ENCODE measurements at regions not wholly inside any gene's neighbourhood (a gene's known extent, or its start where the extent isn't known, plus 50 kb on each side); places are given as distances from the start of the nearest gene placed in this dataset.

DNA sequence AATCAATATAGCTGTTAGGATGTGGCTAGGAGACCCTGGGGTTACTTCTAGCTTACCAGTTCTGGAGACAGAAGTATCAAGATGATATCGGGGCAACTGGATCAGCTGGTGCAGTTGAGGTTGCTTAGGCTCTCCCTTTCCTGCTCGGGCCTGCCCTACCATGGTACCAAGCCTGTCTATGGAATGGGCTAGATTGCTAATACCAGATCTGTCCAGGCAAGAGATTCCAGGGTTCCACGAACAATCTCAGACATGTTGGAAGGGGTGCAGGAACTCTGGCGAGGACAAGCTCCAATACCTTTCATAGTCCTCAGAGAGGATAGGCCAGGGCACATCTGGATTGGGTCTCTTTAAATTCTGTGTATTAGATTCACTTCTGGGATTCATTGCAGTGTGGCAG is 53.8 kb downstream of the ADM start:
- DNase-seq (ENCODE audit: low read depth), result no peak
- H3K4me3 ChIP-seq (ENCODE audit: low read length), result no peak overlapping the region
- TF ChIP-seq, protein P1, sequence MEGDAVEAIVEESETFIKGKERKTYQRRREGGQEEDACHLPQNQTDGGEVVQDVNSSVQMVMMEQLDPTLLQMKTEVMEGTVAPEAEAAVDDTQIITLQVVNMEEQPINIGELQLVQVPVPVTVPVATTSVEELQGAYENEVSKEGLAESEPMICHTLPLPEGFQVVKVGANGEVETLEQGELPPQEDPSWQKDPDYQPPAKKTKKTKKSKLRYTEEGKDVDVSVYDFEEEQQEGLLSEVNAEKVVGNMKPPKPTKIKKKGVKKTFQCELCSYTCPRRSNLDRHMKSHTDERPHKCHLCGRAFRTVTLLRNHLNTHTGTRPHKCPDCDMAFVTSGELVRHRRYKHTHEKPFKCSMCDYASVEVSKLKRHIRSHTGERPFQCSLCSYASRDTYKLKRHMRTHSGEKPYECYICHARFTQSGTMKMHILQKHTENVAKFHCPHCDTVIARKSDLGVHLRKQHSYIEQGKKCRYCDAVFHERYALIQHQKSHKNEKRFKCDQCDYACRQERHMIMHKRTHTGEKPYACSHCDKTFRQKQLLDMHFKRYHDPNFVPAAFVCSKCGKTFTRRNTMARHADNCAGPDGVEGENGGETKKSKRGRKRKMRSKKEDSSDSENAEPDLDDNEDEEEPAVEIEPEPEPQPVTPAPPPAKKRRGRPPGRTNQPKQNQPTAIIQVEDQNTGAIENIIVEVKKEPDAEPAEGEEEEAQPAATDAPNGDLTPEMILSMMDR (conservative IDR thresholded peaks at IDR 0.05; ENCODE audit: low read length), result no peak

DNA sequence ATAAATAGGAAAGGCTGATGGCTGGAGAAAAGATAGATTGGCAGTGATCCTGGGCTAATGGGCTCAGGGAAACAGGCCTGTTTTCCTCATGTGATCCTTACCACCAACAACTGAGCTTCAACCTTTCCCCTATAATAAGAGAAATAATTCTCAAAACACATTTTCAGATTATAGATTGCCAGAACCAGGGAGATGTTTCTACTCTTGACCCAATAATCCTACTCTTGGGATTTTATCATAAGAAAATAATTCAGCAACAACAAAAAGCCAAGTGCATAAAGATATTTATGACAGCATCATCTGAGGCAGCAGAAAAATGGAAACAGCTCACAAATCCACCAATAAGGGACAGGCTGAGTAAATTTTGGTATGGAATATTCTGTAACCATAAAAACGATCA is 54.3 kb downstream of the ADM start:
- no peak overlapping the region for H3K4me3 ChIP-seq (ENCODE audit: low read length)
- DNase-seq (ENCODE audit: low read depth), result no peak
- TF ChIP-seq, protein P1 (conservative IDR thresholded peaks at IDR 0.05; ENCODE audit: low read length), result no peak

DNA sequence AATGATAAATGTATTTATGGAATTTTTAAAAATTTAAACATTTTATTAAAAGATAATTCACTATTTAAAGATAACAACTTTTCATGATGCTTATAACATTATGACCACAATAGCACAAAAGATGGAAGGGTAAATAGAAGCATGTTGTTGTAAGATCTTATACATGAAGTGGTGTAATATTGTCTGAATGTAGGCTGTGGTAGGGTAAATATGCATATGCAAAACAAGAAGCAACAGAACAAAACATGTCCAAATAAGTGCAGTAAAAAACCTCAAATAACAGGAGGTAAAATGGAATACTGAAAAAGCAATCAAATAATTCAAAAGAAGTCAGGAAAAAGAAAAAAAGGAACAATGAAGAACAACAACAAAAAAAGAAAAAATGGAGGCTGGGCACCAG is 56.0 kb downstream of the ADM start:
- no peak for DNase-seq (ENCODE audit: low read depth)
- H3K4me3 ChIP-seq (ENCODE audit: low read length), result no peak overlapping the region
- TF ChIP-seq, protein P1 (conservative IDR thresholded peaks at IDR 0.05; ENCODE audit: low read length), result no peak

DNA sequence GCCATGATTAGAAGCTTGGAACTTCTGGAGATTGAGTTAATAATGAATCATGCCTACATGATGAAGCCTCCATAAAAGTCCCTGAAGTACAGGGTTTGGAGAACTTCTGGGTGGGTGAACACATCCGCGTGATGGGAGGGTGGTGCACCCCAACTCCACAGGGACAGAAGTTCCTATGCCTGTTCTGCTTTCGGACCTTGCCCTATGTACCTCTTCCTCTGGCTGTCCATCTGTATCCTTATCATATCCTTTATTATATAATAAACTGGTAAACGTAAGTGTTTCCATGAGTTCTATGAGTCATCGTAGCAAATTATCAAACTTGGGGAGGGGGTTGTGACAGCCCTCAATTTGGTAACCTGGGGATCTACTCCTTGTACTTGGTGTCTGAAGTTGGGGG is 60.2 kb downstream of the ADM start:
- H3K4me3 ChIP-seq (ENCODE audit: low read length), result no peak overlapping the region
- TF ChIP-seq, protein P1 (conservative IDR thresholded peaks at IDR 0.05; ENCODE audit: low read length), result no peak

DNA sequence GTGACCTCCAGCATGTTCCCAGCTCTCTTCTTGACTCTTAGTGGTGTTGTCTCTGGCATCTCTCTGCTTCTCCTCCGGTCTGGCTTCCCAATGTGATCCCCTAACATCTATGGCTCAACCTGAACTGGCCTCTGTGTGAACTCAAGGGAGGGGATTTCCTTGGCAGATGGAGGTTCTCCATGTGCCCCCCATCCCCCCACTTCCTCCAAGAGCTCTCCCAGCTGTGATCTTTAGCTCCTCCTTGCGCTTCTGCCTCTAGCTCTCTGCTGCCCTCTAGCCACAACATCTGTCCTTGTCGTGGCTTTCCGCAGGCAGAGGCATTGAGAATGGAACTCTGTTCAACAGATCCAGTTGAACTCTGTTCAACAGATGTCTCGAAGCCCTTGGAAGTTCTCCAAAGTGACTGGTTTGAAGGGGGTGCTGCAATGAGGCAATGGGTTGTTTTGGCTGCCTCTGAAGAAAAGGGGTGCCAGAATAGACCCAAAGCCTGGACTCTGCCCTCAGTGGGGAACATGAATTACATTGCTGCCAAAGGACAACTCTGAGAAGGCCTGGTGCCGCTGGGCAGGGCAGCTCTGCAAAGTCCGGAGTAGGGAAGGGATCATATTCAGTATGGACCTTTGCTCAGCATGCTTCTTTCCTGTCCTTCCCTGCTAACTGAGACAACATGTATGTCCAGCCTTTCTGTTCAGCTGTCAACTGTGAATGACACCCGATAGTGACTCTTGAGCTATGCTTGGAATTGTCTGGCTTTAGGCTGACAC is 61.9 kb downstream of the ADM start:
- peak; percentile 96 for DNase-seq (ENCODE audit: low read depth)
- H3K4me3 ChIP-seq (ENCODE audit: low read length), result no peak overlapping the region
- TF ChIP-seq, protein P1 (conservative IDR thresholded peaks at IDR 0.05; ENCODE audit: low read length), result peak; percentile 97

More for the DNA sequence above, 60.2 kb downstream of the ADM start:
- DNase-seq (ENCODE audit: low read depth), result no peak

DNA sequence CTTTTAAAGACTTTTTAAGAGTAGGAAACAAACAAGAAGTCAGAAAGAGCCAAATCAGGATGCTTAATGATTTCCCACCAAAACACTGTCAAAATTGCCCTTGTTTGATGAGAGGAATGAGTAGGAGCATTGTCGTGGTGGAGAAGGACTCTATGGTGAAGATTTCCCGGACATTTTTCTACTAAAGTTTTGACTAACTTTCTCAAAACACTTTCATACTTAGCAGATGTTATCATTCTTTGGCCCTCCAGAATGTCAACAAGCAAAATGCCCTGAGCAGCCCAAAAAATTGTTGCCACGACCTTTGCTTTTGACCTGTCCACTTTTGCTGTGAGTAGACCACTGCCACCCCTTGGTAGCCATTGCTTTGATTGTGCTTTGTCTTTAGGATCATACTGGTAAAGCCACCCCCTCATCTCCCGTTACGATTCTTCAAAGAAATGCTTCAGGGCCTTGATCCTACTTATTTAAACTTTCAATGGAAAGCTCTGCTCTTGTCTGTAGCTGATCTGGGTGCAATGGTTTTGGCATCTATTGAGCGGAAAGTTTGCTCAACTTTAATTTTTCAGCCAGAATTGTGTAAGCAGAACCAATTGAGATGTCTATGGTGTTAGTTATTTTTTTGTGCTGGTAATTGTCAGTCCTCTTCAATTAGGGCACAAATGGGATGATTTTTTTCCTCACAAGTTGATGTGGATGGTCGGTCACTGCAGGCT is 67.2 kb downstream of the ADM start:
- TF ChIP-seq, protein P1 (conservative IDR thresholded peaks at IDR 0.05; ENCODE audit: low read length), result no peak
- DNase-seq (ENCODE audit: low read depth), result peak; percentile 70
- H3K4me3 ChIP-seq (ENCODE audit: low read length), result no peak overlapping the region

DNA sequence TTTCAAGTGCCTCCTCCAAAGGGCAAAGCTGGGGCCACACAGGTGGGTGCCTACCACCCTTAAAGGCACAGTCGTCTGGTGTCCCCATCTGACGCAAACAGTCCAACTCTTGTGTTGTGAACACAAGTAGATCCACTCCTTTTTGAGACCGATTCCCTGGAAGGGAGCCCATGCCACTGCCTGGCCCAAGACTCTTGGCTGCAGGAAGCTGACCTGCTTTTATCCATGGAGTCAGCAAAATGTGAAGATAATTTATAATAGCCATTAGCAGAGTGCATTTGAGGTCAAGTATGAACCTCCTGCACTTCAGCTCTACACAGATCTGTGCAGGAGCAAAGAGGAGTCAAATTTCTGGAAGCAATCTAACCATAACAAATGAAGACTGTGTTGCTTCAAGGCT is 68.5 kb downstream of the ADM start:
- DNase-seq (ENCODE audit: low read depth), result peak; percentile 72
- no peak overlapping the region for H3K4me3 ChIP-seq (ENCODE audit: low read length)
- TF ChIP-seq, protein P1 (conservative IDR thresholded peaks at IDR 0.05; ENCODE audit: low read length), result no peak

Data from AG10803 (cell line).